NCI-H2227 (cell line): ENCODE measurements at regions not wholly inside any gene's neighbourhood (a gene's known extent, or its start where the extent isn't known, plus 50 kb on each side); places are given as distances from the start of the nearest gene placed in this dataset.

Experiments used
- DNase-seq: peaks from one replicate; lab custom pipeline; 2025; ENCODE audit not compliant: unreplicated experiment; lab: John Stamatoyannopoulos, UW

DNA sequence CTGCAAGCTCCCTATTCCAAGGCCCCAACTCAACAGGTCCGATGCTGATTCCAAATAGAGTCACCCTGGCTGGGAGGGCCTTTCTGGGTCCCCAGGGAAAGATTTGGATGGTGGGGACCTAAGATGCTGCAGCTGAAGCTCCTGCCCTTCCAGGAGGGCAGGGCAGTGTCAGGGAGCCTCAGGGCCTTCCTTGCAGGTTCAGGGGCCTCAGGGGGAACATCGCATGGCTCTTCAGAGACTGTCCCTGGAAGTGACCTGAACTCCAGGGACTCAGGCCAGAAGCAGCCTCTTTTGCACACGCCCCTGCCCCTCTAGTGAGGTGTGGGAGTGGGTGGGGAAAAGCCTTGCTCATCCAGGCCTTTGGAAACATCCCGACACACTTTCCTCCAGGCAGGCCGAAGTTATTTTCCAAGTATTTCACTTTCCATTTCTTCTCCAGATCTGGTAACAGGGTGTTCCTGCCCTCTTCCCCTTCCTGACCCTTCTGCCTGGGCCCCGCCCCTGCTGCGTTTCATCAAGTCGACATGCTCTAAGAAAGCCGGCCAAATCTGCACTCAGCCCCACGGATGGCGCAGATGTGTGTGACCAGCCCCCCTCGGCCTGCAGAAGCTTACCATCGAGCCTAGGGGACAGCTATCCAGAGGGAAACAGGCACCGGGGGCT is 159.5 kb downstream of the FGF18 start:
- DNase-seq: no peak

DNA sequence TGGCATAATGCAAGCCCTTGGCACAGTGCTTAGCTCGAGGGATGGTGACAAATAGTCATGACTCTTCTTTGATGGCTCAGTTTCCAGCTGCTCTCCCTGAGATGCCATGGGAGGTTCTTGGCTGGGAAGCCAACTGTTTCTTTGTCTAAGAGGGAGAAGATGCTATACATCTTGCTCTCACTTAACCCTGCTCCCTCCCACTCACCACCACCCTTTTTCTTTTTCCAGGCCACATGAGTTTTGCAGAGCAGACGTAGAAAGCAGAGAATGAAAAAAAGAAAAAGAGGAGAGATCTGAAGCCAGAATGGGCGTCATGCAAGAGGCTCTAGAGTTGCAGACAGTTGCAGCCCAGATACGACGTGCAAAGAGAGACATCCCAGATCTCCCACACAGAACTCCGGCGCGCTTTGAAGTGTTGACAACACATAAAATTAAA is 160.5 kb downstream of the FGF18 start:
- no peak for DNase-seq

- no peak for DNase-seq
These were observed 161.2 kb downstream of the FGF18 start for GRCh38 chr5:171580502-171581265.

DNA sequence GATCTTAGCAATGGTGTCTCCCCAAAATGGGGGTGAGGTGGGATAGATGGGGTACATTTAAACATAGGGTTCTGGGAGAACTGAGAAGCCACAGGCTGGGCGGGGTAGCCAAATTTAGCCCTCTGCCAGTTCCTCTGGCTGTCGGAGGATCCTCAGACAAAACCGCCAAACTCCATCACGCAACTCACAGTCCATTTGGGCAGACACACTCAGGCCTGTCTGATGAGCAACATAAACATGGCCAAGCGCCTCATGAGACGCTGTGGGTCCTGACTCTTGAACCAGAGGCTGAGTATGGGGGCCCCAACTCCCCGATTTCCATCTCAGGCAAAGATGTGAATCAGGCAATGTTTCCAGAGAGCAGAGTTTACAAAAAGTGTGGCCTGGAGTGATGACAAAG is 162.3 kb downstream of the FGF18 start:
- no peak for DNase-seq

- DNase-seq: no peak
These were observed 163.4 kb downstream of the FGF18 start for GRCh38 chr5:171582849-171583248.

DNA sequence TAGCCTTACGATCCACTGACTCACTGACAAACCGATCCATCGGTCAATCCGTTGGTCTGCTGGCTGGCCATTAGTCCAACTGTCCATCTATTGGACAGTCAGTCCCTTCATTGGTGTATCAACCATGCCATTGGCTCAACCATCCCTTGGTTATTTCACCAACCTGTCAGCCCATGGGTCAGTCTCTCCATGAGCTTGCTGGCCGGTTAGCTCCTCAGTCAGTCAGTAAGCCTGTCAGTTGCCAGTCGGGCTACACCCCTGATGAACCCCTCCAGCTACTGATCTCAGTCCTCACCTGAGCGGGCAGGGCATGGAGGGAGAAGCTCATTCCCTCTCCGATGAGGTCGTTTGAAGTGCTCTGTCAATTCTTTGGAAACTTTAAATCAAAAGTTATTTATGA is 166.5 kb downstream of the FGF18 start:
- DNase-seq: no peak

GRCh38 chr5:171586436-171586835 is 167.0 kb downstream of the FGF18 start:
- no peak for DNase-seq

DNA sequence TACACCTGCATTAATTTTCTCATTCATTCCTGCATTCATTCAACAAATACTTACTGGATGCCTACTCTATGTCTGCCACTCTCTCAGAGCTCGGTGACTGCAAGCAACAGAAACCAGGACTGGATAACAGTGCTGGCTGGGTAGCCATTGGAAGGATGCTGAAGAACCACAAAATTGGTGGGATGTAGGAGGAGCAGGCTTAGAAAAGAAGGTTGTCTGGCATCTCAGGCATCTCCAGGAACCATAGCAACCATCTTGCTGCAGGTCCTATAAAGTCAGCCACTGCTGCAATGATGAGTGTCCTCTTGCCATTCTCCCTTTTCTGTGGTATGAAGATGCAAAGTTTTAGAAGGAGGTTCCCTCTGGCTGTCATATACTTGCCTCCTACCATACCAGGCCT is 168.6 kb downstream of the FGF18 start:
- no peak for DNase-seq

GRCh38 chr5:171588790-171589189 is 169.3 kb downstream of the FGF18 start:
- DNase-seq: no peak

DNA sequence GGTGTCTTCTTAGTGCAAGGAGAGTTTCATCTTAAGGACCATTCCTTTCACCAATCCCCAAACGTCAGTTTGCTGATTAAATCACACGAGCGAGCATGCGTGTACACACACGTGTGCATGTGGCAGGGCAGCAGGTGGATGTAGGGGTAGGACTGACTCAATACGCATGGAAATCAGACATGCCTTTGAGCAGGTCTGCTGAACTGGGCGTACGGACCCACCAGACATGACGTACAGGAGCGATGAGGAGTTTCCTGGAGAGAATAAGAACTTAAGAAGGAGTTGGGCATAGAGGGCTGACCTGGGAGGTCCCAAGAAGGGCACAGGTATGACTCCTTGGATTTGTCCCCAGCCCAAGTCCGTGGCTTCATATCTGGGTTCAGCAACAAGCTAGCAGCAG is 170.0 kb downstream of the FGF18 start:
- no peak for DNase-seq

GRCh38 chr5:171592076-171592475 is 172.6 kb downstream of the FGF18 start:
- no peak for DNase-seq

DNA sequence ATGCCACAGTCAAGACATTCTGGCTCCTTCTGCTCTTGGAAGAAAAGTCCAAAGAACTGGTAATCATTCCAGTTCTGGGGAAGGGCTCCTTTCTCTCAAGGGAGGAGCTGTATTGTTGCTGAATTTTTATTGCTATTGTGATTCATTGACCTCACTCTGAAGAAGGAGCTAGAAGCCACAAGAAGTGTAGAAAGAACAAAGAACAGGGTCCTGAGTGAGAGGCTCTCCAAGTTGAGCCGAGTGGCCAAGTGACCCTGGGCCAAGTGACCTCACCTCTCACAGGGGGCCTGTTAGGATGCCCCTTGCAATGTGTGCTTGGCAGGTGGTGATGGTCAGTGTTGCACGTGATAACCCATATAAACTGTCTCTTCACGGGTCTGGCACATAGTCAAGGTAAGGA is 173.3 kb downstream of the FGF18 start:
- no peak for DNase-seq

- no peak for DNase-seq
These were observed 174.0 kb downstream of the FGF18 start for GRCh38 chr5:171593401-171593800.

- no peak for DNase-seq
These were observed 174.5 kb downstream of the FGF18 start for GRCh38 chr5:171593976-171594375.

DNA sequence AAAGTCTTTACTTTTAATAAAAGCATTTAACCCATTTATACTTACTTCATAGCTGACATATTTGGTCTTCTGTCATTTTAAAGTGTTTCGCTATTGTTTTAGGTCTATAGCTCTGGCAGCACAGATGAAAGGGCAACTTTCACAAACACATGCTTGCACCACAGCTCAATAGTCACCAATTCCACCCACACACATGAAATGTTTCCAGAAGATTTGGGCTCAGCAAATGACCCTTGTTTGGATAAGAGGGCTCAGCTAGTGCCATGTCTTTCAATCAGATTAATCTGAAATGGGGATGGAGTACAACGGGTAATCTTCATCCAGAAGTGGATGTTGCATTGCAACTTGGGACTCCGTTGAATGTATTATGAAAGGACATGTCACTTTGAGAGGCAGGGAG is 176.0 kb downstream of the FGF18 start:
- no peak for DNase-seq

DNA sequence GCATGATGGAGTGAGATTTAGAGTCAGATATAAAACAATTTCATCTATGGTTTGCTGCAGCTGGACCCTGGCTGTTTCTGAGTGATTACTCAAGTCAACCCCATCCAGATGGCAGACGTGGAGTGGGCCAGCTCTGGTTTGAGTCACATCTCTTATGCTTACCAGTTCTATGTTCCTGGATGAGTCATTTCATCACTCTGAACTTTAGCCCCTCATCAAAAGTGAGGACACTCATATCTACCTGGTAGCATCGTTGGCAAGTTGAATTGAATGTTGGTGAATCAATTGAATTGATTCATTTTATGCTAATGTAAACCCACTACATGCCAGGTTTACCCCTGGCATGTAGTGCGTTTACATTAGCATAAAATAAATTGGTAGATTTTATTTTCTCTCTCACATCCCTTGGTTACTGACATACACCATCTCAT is 176.4 kb downstream of the FGF18 start:
- no peak for DNase-seq

- DNase-seq: no peak
These were observed 177.0 kb downstream of the FGF18 start for GRCh38 chr5:171596391-171596878.

- DNase-seq: no peak
These were observed 178.6 kb downstream of the FGF18 start for GRCh38 chr5:171597946-171598640.

- no peak for DNase-seq
These were observed 179.2 kb downstream of the FGF18 start for GRCh38 chr5:171598641-171599152.

GRCh38 chr5:171599411-171599810 is 180.0 kb downstream of the FGF18 start:
- no peak for DNase-seq

DNA sequence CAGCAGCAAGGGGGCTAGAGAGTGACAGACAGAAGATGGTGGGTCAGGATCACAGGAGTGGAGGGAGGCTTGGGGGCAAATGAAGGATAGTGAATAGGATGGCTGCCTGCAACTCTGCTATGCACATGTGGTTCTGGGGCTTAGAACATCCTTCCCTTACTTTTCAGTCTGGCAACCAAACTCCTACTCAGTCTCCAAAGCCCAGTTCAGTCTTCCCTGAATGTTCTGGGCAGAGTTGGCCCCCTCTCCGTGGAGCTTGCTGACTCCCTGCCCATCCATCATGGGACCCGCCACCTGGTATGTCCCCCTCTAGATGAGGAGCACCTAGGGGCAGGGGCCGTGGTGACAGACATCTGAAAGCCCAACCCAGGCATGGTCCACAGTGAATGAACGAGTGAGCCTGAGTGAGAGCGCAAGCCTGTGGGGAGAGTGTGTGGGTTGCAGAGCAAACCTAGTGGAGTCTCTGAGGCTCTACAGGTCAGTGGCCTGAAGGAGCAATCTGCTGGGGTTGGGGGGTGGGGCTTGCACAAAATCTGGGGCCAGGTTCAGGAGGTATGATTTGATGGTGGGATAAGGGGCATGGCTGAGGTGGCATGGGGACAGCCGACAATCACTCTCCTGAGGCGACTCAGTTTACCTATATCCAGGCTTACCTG is 180.6 kb downstream of the FGF18 start:
- no peak for DNase-seq
